ENCODE measurements at regions not wholly inside any gene's neighbourhood (a gene's known extent, or its start where the extent isn't known, plus 50 kb on each side); places are given as distances from the start of the nearest gene placed in this dataset.

- Mint-ChIP-seq H3K36me3 (ENCODE audit: insufficient read depth, unreplicated experiment) (no peaks in the 10 kb centered on the region), H3K9me3 (ENCODE audit: unreplicated experiment) (peaks cover 10% of the 10 kb centered on the region), H3K27me3 (ENCODE audit: insufficient read depth, unreplicated experiment) (peaks cover 14% of the 10 kb centered on the region), H3K4me1 (ENCODE audit: low read depth, unreplicated experiment) (no peaks in the 10 kb centered on the region), H3K27ac (ENCODE audit: unreplicated experiment) (no peak overlapping the region), H3K4me3 (ENCODE audit: unreplicated experiment) (no peak overlapping the region)
- Histone ChIP-seq H3K36me3 (ENCODE audit: control insufficient read depth, insufficient read depth, low read length) (no peaks in the 10 kb centered on the region), H3K9me3 (0 out of 2 replicates have a peak, but pooled peaks cover 3% of the 10 kb centered on the region), H3K4me3 (ENCODE audit: low read depth, low read length) (no peak overlapping the region), H3K27me3 (replicated peaks; ENCODE audit: control insufficient read depth, insufficient read depth, low read length) (no peaks in the 10 kb centered on the region), H3K4me1 (no peaks in the 10 kb centered on the region)
- CTCF ChIA-PET, result no interaction called here
- intact Hi-C loops (cut with micrococcal nuclease; ENCODE audit: unreplicated experiment), result no loop called here
- POLR2A ChIA-PET, result no interaction called here
- DNase-seq, result no peak
- no TSS peak for BruUV-seq (replicated peaks)
- no peak for TF ChIP-seq CTCF (IDR thresholded peaks at IDR 0.05; ENCODE audit: insufficient read depth in 1 of 2, low read depth in 1 of 2, low read length in 1 of 2, severe bottlenecking in 1 of 2, unreplicated experiment in 1 of 2)
Measured at GRCh38 chr1:163436140-163436812, 114.5 kb downstream of the NUF2 start.

GRCh38 chr1:163439471-163439870 is 117.7 kb downstream of the NUF2 start:
- H3K4me3 Mint-ChIP-seq (ENCODE audit: unreplicated experiment), result no peak overlapping the region
- no peaks in the 10 kb centered on the region for H3K27me3 ChIP-seq (replicated peaks; ENCODE audit: control insufficient read depth, insufficient read depth, low read length)
- no peaks in the 10 kb centered on the region for H3K9me3 ChIP-seq
- ChIA-PET CTCF (interaction anchor here (0.6 to 1.0 kb wide), 2 partner anchors 30 to 80 kb away, joined by 3 to 5 read pairs; no protein-coding TSS in a partner anchor), POLR2A (no interaction called here)
- no peaks in the 10 kb centered on the region for H3K4me1 ChIP-seq
- H3K4me1 Mint-ChIP-seq (ENCODE audit: low read depth, unreplicated experiment), result no peaks in the 10 kb centered on the region
- intact Hi-C loops (cut with micrococcal nuclease; ENCODE audit: unreplicated experiment), result loop anchor here (2.0 kb wide), 1 partner anchor 15 kb away; no protein-coding TSS in a partner anchor
- no peak overlapping the region for H3K27ac Mint-ChIP-seq (ENCODE audit: unreplicated experiment)
- peaks cover 22% of the 10 kb centered on the region for H3K27me3 Mint-ChIP-seq (ENCODE audit: insufficient read depth, unreplicated experiment)
- H3K9me3 Mint-ChIP-seq (ENCODE audit: unreplicated experiment), result no peaks in the 10 kb centered on the region
- no peaks in the 10 kb centered on the region for H3K36me3 Mint-ChIP-seq (ENCODE audit: insufficient read depth, unreplicated experiment)
- H3K36me3 ChIP-seq (ENCODE audit: control insufficient read depth, insufficient read depth, low read length), result no peaks in the 10 kb centered on the region
- no peak for DNase-seq
- no peak overlapping the region for H3K4me3 ChIP-seq (ENCODE audit: low read depth, low read length)
- BruUV-seq (replicated peaks), result no TSS peak
- TF ChIP-seq CTCF (IDR thresholded peaks at IDR 0.05; ENCODE audit: insufficient read depth in 1 of 2, low read depth in 1 of 2, low read length in 1 of 2, severe bottlenecking in 1 of 2, unreplicated experiment in 1 of 2), result no peak

DNA sequence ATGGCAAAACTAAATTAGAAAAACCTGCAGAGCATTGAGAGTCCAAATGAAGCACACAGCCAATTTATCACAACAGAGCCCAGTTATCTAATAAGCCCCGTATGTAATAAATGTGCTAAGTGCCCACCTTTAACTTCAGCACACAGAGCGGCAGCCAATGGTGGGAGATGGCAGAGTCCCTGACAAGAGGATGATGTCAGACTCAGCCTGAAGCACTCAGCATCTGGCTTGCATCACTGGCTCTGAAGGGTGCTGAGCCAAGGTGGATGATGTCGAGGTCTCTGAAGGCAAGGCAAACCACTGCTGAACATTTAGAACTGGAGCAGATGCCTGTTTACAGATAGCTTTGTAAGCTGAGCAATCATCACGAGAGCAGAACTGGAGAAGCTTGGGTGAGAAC is 118.3 kb downstream of the NUF2 start:
- H3K4me3 Mint-ChIP-seq (ENCODE audit: unreplicated experiment), result no peak overlapping the region
- Histone ChIP-seq H3K4me1 (no peaks in the 10 kb centered on the region), H3K36me3 (ENCODE audit: control insufficient read depth, insufficient read depth, low read length) (no peaks in the 10 kb centered on the region), H3K9me3 (no peaks in the 10 kb centered on the region), H3K4me3 (ENCODE audit: low read depth, low read length) (no peak overlapping the region), H3K27me3 (replicated peaks; ENCODE audit: control insufficient read depth, insufficient read depth, low read length) (no peaks in the 10 kb centered on the region)
- ChIA-PET POLR2A (no interaction called here), CTCF (no interaction called here)
- no TSS peak for BruUV-seq (replicated peaks)
- peaks cover 22% of the 10 kb centered on the region for H3K27me3 Mint-ChIP-seq (ENCODE audit: insufficient read depth, unreplicated experiment)
- intact Hi-C loops (cut with micrococcal nuclease; ENCODE audit: unreplicated experiment), result no loop called here
- H3K27ac Mint-ChIP-seq (ENCODE audit: unreplicated experiment), result no peak overlapping the region
- H3K9me3 Mint-ChIP-seq (ENCODE audit: unreplicated experiment), result no peaks in the 10 kb centered on the region
- H3K36me3 Mint-ChIP-seq (ENCODE audit: insufficient read depth, unreplicated experiment), result no peaks in the 10 kb centered on the region
- TF ChIP-seq CTCF (IDR thresholded peaks at IDR 0.05; ENCODE audit: insufficient read depth in 1 of 2, low read depth in 1 of 2, low read length in 1 of 2, severe bottlenecking in 1 of 2, unreplicated experiment in 1 of 2), result no peak
- DNase-seq, result no peak
- H3K4me1 Mint-ChIP-seq (ENCODE audit: low read depth, unreplicated experiment), result no peaks in the 10 kb centered on the region
